Peyer's patch (tissue), 4 donors: ENCODE measurements at regions not wholly inside any gene's neighbourhood (a gene's known extent, or its start where the extent isn't known, plus 50 kb on each side); places are given as distances from the start of the nearest gene placed in this dataset.

Experiments used
- DNase-seq, 3 donors: peaks; one replicate each; pipeline ENCODE4 v3.0.0-alpha.2; 2017 to 2019
- H3K27ac ChIP-seq, 4 donors: fragments of 200-600 bp; sonication (generic); one replicate each; pipeline ENCODE4 v1.5.1; 2016 to 2019
- H3K27me3 ChIP-seq, 2 donors: fragments of 200-600 bp; sonication (generic); one replicate each; pipeline ENCODE4 v1.5.1; 2019
- H3K36me3 ChIP-seq, 3 donors: fragments of 200-600 bp; sonication (generic); one replicate each; pipeline ENCODE4 v1.5.1; 2016 to 2019
- H3K4me1 ChIP-seq, 4 donors: fragments of 200-600 bp; sonication (generic); one replicate each; pipeline ENCODE4 v1.5.1; 2016 to 2019
- H3K4me3 ChIP-seq, 4 donors: fragments of 200-600 bp; sonication (generic); 1 replicate in 3 of 4; 2 replicates in 1 of 4; pipeline ENCODE4 v1.5.1; 2016 to 2019; ENCODE audit warnings: mild to moderate bottlenecking in 1 of 4
- H3K9me3 ChIP-seq, 4 donors: fragments of 200-600 bp; sonication (generic); one replicate each; pipeline ENCODE4 v1.5.1; 2016 to 2019; ENCODE audit warnings: mild to moderate bottlenecking in 1 of 4
- POLR2A ChIP-seq, 2 donors: fragments of 450-650 bp; IDR thresholded peaks; one replicate each; pipeline ENCODE4 v1.5.1; 2017; ENCODE audit warnings: antibody characterized with exemption in 2 of 2, mild to moderate bottlenecking in 2 of 2, moderate library complexity in 2 of 2
- TF ChIP-seq, protein P1 (sequence below), 6 experiments: fragments of 450-650 bp in 4 of 6; fragments of 200-600 bp in 2 of 6; sonication (generic) in 1 of 6; IDR thresholded peaks; one replicate each; pipeline ENCODE4 v1.5.1; 2017 to 2019; ENCODE audit warnings: antibody characterized with exemption in 6 of 6, mild to moderate bottlenecking in 3 of 6, moderate library complexity in 1 of 6

DNA sequence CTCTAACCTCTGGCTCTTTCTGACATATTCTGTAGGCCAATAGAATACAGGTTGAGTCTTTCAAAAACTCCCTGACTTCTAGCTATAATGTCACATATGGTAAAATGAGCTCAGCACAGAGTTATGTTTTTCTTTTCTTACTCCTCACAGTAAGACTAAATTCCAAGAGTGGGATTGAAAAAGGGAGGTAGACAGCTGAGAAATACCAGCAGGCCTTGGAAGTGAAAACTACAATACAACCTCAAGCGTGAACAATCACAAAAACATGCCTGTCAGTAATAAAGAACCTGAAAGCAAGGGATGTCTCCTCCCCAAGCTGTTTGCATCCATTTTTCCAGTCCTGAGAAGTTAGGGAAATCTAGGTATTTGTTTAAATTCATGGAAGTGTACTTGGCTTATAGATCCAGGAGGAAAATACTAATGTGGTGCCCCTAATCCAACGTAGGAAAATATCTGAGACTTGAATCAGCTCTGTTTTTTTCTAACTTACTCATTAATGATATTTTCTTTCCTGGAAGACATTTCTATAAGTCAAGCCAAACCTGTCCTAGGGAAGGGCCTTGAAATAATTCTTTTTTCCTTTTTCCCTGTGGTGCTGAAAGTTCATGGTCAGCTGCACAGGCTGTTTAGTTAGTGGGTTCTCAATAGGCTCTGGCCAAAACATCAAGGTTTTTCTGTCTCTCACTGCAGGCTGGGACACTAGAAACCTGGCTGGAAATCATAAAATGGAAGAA lies 167.9 kb upstream of the SPATS2L start:
- Histone ChIP-seq H3K4me3 (no peak overlapping the region), H3K36me3 (no peaks in the 10 kb centered on the region), H3K27me3 (no peaks in the 10 kb centered on the region), H3K27ac (no peak overlapping the region), H3K4me1 (peaks cover 0 to 3% (median 0%) of the 10 kb centered on the region in 4 donors), H3K9me3 (no peaks in the 10 kb centered on the region)
- TF ChIP-seq, protein P1, sequence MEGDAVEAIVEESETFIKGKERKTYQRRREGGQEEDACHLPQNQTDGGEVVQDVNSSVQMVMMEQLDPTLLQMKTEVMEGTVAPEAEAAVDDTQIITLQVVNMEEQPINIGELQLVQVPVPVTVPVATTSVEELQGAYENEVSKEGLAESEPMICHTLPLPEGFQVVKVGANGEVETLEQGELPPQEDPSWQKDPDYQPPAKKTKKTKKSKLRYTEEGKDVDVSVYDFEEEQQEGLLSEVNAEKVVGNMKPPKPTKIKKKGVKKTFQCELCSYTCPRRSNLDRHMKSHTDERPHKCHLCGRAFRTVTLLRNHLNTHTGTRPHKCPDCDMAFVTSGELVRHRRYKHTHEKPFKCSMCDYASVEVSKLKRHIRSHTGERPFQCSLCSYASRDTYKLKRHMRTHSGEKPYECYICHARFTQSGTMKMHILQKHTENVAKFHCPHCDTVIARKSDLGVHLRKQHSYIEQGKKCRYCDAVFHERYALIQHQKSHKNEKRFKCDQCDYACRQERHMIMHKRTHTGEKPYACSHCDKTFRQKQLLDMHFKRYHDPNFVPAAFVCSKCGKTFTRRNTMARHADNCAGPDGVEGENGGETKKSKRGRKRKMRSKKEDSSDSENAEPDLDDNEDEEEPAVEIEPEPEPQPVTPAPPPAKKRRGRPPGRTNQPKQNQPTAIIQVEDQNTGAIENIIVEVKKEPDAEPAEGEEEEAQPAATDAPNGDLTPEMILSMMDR (IDR thresholded peaks at IDR 0.05): no peak
- TF ChIP-seq POLR2A (IDR thresholded peaks at IDR 0.05): no peak
- no peak for DNase-seq

DNA sequence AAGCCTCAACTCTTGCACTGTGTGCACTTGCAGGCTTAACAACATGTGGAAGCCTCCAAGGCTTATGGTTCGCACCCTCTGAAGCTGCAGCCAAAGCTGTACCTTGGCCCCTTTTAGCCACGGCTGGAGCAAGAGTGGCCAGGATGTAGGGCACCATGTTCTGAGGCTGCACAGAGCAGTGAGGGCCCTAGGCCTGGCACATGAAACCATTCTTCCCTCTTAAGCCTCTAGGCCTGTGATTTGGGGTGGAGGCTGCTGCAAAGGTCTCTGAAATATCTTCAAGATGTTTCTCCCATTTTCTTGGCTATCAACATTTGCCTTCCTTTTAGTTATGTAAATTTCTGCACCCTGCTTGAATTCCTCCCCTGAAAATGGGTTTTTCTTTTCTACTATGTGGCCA lies 161.9 kb upstream of the SPATS2L start:
- Histone ChIP-seq H3K4me3 (no peak overlapping the region), H3K9me3 (no peaks in the 10 kb centered on the region), H3K4me1 (no peaks in the 10 kb centered on the region), H3K27me3 (no peaks in the 10 kb centered on the region), H3K27ac (no peak overlapping the region), H3K36me3 (no peaks in the 10 kb centered on the region)
- TF ChIP-seq, protein P1 (IDR thresholded peaks at IDR 0.05): no peak
- no peak for TF ChIP-seq POLR2A (IDR thresholded peaks at IDR 0.05)
- DNase-seq: no peak

DNA sequence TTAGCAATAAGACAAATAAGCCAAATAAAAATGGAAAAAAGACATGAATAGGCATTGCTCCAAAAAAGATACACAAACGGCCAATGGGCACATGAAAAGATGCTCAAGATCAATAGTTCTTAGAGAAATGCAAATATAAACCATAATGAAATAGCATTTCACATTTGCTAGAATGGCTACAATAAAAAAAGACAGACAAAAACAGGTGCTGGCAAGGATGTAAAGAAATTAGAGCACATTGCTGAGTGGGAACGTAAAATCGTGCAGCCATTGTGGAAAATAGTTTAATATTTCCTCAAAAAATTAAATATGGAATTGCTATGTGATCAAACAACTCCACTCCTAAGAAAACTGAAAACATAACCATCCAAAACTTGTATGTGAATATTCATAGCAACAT lies 160.0 kb upstream of the SPATS2L start:
- no peak overlapping the region for H3K27ac ChIP-seq
- no peaks in the 10 kb centered on the region for H3K36me3 ChIP-seq
- no peak overlapping the region for H3K4me3 ChIP-seq
- H3K4me1 ChIP-seq: no peaks in the 10 kb centered on the region
- no peaks in the 10 kb centered on the region for H3K27me3 ChIP-seq
- DNase-seq: no peak
- TF ChIP-seq, protein P1 (IDR thresholded peaks at IDR 0.05): no peak
- TF ChIP-seq POLR2A (IDR thresholded peaks at IDR 0.05): no peak
- H3K9me3 ChIP-seq: no peaks in the 10 kb centered on the region

DNA sequence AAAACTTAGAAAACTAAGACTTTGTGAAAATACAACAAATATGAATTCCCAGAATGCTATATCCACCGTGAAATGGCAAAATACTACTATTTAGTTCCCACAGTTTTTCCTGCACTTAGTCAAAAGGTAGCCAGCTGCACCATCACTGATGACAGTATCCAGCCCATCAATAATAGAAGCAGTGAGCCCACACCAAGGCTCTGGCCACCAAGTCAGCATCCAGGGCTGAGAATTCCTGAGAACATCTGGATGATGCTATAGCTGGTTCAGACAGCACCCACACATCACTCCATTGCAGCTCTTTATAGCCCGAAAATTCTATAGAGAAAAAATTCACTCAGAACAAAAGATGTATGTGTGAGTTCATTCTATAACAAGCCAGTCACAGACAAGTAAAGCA lies 159.1 kb upstream of the SPATS2L start:
- H3K36me3 ChIP-seq: no peaks in the 10 kb centered on the region
- H3K27ac ChIP-seq: no peak overlapping the region
- H3K4me1 ChIP-seq: no peaks in the 10 kb centered on the region
- no peak overlapping the region for H3K4me3 ChIP-seq
- TF ChIP-seq POLR2A (IDR thresholded peaks at IDR 0.05): no peak
- TF ChIP-seq, protein P1 (IDR thresholded peaks at IDR 0.05): no peak
- no peaks in the 10 kb centered on the region for H3K27me3 ChIP-seq
- H3K9me3 ChIP-seq: no peaks in the 10 kb centered on the region
- no peak for DNase-seq

DNA sequence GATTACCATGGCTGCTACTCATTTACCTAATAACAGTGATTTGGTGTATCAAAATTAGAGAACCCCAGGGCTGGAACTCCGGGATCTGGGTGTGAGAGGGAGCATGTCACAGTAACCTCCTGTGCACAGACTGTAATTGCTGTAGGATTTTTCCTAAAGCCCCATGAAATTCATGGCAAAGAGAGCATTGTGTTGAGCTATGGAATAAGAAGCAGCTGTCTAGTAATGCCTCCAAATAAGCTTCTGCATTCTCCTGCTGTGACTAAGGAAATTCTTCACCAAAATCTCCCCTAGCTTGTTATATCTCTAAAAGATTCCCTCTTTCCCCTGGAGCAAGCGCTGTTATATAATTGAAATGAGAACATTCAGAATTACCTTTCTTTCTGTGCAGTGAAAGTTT lies 158.1 kb upstream of the SPATS2L start:
- no peaks in the 10 kb centered on the region for H3K9me3 ChIP-seq
- no peak for TF ChIP-seq POLR2A (IDR thresholded peaks at IDR 0.05)
- TF ChIP-seq, protein P1 (IDR thresholded peaks at IDR 0.05): no peak
- H3K27me3 ChIP-seq: no peaks in the 10 kb centered on the region
- no peak overlapping the region for H3K27ac ChIP-seq
- no peaks in the 10 kb centered on the region for H3K36me3 ChIP-seq
- H3K4me1 ChIP-seq: no peaks in the 10 kb centered on the region
- no peak overlapping the region for H3K4me3 ChIP-seq
- DNase-seq: no peak
